SK-N-SH treated with all-trans-retinoic acid at 6 μM for 48 hours (cell line): ENCODE measurements at regions not wholly inside any gene's neighbourhood (a gene's known extent, or its start where the extent isn't known, plus 50 kb on each side); places are given as distances from the start of the nearest gene placed in this dataset.

Experiments used
- ARNTL ChIP-seq: fragments of 450-650 bp; formaldehyde crosslinking; IDR thresholded peaks from 2 replicates; pipeline ENCODE4 v1.5.0; 2020; ENCODE audit warnings: low read depth, mild to moderate bottlenecking, moderate library complexity, borderline replicate concordance
- BACH2 ChIP-seq: fragments of 250-450 bp; sonication (Bioruptor Pico); IDR thresholded peaks from 2 replicates; pipeline ENCODE4 v1.9.0; 2021; ENCODE audit warnings: mild to moderate bottlenecking, borderline replicate concordance
- ESRRG ChIP-seq: fragments of 250-450 bp; sonication (Bioruptor Pico); IDR thresholded peaks from 2 replicates; pipeline ENCODE4 v1.6.1; 2021; ENCODE audit warnings: mild to moderate bottlenecking
- PPARA ChIP-seq: fragments of 250-450 bp; sonication (Bioruptor Pico); IDR thresholded peaks from 2 replicates; pipeline ENCODE4 v1.5.0; 2020; ENCODE audit warnings: mild to moderate bottlenecking, borderline replicate concordance
- SNAI2 ChIP-seq: fragments of 250-450 bp; sonication (Bioruptor Pico); IDR thresholded peaks from 2 replicates; pipeline ENCODE4 v1.5.0; 2020; ENCODE audit warnings: mild to moderate bottlenecking, moderate library complexity

- TF ChIP-seq SNAI2 (no peak), ARNTL (CRISPR knock-in tag) (no peak), ESRRG (no peak), PPARA (no peak), BACH2 (no peak)
These were observed 102.4 kb upstream of the E2F7 start for GRCh38 chr12:77167801-77168200.
